B cell (primary cell): ENCODE measurements at regions not wholly inside any gene's neighbourhood (a gene's known extent, or its start where the extent isn't known, plus 50 kb on each side); places are given as distances from the start of the nearest gene placed in this dataset.

ENCODE experiments used
- EZH2 ChIP-seq: IDR thresholded peaks from 2 replicates; pipeline ENCODE4 v1.6.1; 2012; ENCODE audit warnings: borderline replicate concordance, low read depth, mild to moderate bottlenecking, moderate library complexity, low read length; ENCODE audit not compliant: insufficient read depth, poor library complexity, severe bottlenecking
- TF ChIP-seq, protein P1 (sequence below): fragments of 200-600 bp; IDR thresholded peaks from one replicate; pipeline ENCODE4 v1.8.0; 2022; ENCODE audit warnings: antibody characterized with exemption, mild to moderate bottlenecking

DNA sequence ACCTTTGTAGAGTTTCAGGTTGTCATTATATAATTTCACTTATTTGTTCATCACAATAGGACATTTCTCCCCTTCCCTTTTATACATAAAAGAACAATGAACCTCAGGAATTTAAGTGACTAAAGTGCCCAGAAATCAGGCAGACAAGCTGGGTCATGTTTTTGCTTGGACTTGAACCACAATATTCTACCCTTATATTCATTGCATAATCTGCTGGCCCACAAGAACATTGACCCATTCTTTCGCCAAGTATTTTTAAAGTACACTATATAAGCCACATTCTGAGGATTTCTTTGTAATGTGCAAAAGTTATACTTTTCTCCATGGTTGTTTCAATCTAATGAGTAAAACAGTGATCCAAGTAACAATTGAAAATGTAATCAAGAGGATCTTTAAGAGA lies 637.5 kb upstream of the SLIT2 start:
- no peak for TF ChIP-seq EZH2
- TF ChIP-seq, protein P1, sequence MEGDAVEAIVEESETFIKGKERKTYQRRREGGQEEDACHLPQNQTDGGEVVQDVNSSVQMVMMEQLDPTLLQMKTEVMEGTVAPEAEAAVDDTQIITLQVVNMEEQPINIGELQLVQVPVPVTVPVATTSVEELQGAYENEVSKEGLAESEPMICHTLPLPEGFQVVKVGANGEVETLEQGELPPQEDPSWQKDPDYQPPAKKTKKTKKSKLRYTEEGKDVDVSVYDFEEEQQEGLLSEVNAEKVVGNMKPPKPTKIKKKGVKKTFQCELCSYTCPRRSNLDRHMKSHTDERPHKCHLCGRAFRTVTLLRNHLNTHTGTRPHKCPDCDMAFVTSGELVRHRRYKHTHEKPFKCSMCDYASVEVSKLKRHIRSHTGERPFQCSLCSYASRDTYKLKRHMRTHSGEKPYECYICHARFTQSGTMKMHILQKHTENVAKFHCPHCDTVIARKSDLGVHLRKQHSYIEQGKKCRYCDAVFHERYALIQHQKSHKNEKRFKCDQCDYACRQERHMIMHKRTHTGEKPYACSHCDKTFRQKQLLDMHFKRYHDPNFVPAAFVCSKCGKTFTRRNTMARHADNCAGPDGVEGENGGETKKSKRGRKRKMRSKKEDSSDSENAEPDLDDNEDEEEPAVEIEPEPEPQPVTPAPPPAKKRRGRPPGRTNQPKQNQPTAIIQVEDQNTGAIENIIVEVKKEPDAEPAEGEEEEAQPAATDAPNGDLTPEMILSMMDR: no peak
